ENCODE measurements at regions not wholly inside any gene's neighbourhood (a gene's known extent, or its start where the extent isn't known, plus 50 kb on each side); places are given as distances from the start of the nearest gene placed in this dataset.

DNA sequence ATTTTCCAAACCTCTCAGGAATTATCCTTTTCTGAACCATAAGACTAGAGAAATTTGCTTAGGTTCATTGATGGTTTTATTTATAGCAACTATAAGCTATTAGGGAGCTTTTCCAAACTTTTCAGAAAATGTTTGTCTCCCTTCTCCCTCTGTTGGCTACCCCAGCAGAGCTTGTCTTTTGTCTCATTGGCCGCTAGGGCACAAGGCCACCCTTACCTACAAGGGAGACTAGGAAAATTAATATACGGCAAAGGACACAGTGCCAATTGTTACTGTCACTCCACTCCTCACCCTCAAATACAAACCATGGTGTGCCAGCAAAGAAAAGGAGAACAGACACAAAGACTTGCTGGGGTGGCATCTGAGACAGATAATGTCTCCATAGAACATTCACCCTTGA, 471.4 kb downstream of the XPNPEP1 start:
- Histone ChIP-seq H2BK20ac (ENCODE audit: low read depth, low read length) (no peak overlapping the region), H3K79me1 (ENCODE audit: low read depth in 1 of 2, low read length in 2 of 2) (no peaks in the 10 kb centered on the region), H3K27me3 (ENCODE audit: control insufficient read depth, insufficient read depth, low read length) (peaks cover 14% of the 10 kb centered on the region), H2BK120ac (ENCODE audit: low read depth, low read length) (no peak overlapping the region), H3K9ac (ENCODE audit: low read depth, low read length) (no peak overlapping the region), H2BK5ac (ENCODE audit: low read depth, low read length, poor library complexity, severe bottlenecking) (no peak overlapping the region), H2AFZ (replicated peaks; ENCODE audit: low read length, poor library complexity) (no peak overlapping the region), H2BK15ac (ENCODE audit: low read depth, low read length) (no peak overlapping the region), H3K56ac (ENCODE audit: extremely low read depth, insufficient read depth, low read length) (no peak overlapping the region), H3K4me1 (ENCODE audit: control insufficient read depth, insufficient read depth, low read length) (no peaks in the 10 kb centered on the region), H4K8ac (ENCODE audit: low read depth in 2 of 2, low read length in 2 of 2) (no peak overlapping the region), H3K27ac (ENCODE audit: insufficient read depth, low read length) (no peak overlapping the region), H3K18ac (ENCODE audit: low read depth, low read length) (no peak overlapping the region), H2AK9ac (replicated peaks; ENCODE audit: low read depth, low read length, poor library complexity) (no peak overlapping the region), H4K91ac (ENCODE audit: insufficient read depth, low read depth, low read length) (no peak overlapping the region), H4K20me1 (ENCODE audit: insufficient read depth, low read length) (no peaks in the 10 kb centered on the region), H4K5ac (ENCODE audit: low read depth, low read length) (no peak overlapping the region), H2AK5ac (ENCODE audit: low read depth, low read length) (no peak overlapping the region), H3K36me3 (ENCODE audit: control insufficient read depth, insufficient read depth, low read length) (no peaks in the 10 kb centered on the region), H3K23ac (ENCODE audit: low read depth, low read length) (no peak overlapping the region), H3K9me3 (ENCODE audit: control insufficient read depth, insufficient read depth, low read length) (no peaks in the 10 kb centered on the region), H3K4me3 (ENCODE audit: insufficient read depth, low read depth, low read length) (no peak overlapping the region), H3K9me1 (ENCODE audit: insufficient read depth, low read length) (no peaks in the 10 kb centered on the region), H3K14ac (replicated peaks; ENCODE audit: low read depth, low read length) (no peak overlapping the region), H3K4me2 (ENCODE audit: low read depth, low read length) (no peak overlapping the region), H3K4ac (ENCODE audit: low read depth, low read length) (no peak overlapping the region)
- in situ Hi-C loops (cut with MboI; ENCODE audit: low sequenced_read_pairs) (no loop called here), intact Hi-C loops (cut with micrococcal nuclease) (no loop called here), dilution Hi-C loops (cut with HindIII; ENCODE audit: low sequenced_read_pairs, unreplicated experiment) (no loop called here)
- ATAC-seq (ENCODE audit: low read depth), result no peak
- WGBS, 2 experiments (ENCODE audit: extremely low coverage in 2 of 2, insufficient read length in 1 of 2), result no CpG with 5 or more reads among the region's 2 CpGs
- ChIA-PET CTCF (interaction anchor here (0.6 to 0.8 kb wide), 2 partner anchors 28 to 920 kb away, joined by 3 read pairs; no protein-coding TSS in a partner anchor), POLR2A (ENCODE audit: unreplicated experiment) (no interaction called here)
- no peak for TF ChIP-seq NFE2L2 (IDR thresholded peaks at IDR 0.05; ENCODE audit: low read depth, low read length)
- DNase-seq, result no peak
- no TSS peak for BruUV-seq (replicated peaks)

Measured in IMR-90 (cell line).